DMS79 treated with DMSO at 0.1 percent for 48 hours (cell line): ENCODE measurements at regions not wholly inside any gene's neighbourhood (a gene's known extent, or its start where the extent isn't known, plus 50 kb on each side); places are given as distances from the start of the nearest gene placed in this dataset.

Experiments
- DNase-seq: peaks from one replicate; lab custom pipeline; 2025; lab: John Stamatoyannopoulos, UW

DNA sequence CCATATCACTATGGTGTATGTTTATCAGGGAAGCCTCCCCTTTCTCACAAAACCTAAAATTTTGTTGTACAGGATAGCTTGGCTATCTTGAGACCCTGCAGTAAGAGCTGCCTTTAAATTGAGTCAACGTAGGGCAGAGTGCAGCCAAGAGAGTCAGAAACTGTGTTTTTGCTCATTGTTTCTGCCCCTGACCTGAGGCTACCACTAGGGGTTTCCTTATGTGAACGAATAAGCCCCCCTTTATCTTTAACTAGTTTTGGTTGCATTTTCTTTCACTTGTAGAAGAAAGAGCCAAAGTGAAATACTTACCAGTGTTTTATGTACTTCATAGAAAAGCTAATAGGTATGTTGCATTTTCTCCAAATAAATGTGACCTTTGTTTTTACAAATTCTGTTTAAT lies 149.9 kb upstream of the TMC3 start:
- DNase-seq, result no peak

DNA sequence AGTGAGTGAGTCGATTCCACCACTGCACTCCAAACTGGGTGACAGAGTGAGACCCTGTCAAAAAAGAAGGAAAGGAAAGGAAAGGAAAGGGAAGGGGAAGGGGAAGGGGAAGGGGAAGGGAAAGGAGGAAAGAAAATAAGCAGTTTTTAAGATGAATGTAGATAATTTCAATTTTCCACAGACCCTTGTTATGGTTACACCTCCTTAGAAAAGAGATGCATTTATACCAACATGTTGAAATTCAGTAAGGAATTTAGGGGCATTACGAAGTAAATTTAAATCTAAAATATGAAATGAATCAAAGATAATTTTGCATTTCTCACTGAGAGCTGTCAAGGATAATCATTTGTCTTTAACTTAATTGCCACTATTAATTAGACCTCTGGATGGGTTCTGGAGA lies 146.5 kb upstream of the TMC3 start:
- DNase-seq, result no peak

DNA sequence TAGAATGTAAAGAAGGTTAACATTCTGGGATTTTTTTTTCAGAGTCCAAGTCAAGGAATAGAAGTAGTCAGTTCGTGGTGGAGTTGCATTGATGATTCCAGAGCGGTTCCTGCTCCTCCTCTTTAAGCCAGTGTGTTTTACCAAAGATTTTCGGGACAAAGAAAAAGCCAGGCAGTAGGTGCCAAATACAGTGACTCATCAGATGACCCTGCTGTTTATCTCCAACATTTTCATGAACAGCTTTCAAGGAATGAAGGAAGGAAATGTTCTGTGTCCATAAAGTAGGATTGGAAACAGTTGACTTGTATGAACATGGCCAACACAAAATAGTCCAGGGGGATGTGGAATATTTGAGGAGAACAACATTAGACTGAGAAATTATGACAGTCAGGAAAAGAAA lies 142.4 kb upstream of the TMC3 start:
- no peak for DNase-seq

DNA sequence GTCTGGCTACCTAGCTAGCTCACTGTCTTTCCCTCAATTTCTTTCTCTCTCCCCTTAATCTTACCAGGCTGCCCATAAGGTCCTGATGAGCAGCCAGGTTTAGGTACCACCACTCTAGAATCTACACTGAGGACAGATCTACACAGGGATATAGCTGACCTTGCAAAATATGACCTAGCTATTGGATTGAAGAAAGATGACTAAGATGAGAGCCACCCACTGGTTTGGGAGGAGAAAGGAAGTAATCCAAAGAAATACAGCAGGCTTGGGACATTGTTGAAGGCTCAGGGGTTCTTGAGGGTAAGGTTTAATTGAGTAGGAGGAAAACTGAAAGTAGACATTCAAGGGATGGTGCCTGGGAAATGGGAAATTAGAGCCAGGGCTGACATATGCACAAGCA lies 142.0 kb upstream of the TMC3 start:
- no peak for DNase-seq

DNA sequence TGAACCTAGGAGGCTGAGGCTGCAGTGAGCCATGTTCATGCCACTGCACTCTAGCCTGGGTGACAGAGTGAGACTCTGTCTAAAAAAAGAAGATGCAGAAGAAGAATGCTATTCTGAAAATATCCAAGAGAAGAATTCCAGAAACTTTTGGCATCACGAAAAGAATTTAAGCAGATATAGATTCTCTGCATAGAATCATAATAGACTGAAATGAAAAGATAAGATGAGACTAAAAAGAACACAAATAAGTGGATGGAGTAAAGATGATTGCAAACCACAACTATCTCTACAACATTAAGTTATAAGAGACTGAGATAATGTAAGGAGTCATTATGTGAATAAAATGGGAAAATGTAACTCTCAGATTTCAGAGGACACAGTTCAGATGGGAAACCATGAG lies 140.7 kb upstream of the TMC3 start:
- DNase-seq, result no peak

DNA sequence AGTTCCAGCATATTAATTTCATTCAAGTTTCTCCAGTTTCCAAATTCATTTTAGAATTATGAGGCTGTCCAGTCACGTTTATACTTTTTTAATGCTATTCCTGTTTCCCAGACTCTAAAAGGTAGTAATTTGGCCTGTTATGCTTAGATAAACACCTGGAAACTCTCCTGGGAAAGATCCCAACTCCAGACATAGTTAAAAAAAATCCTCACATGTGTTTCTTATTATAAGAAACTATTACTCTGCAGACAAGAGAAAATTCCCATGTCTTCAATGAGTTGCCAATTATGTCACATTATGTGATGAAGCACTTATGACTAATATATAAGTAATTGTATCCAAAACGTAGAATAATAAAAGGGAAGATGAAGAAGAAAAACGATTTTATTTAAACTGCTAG lies 137.1 kb upstream of the TMC3 start:
- no peak for DNase-seq

DNA sequence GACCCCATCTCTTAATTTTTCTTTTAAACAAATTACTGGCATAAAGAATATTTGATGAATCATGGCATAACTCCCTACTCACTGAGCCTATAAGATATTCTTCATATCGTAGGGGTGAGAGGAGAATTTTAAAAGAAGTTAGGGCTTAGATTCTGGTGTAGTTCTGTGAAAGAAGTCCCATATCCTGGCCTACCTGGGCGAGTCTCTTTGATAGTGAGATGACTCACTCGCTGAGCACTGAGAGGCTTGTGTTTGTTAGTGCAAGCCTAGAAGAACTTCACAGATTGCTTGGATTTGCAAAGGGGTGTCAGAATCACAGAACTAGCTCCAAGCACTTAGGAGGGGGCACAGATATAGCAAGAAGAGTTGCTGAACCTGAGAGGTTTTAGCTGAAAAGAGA lies 133.8 kb upstream of the TMC3 start:
- no peak for DNase-seq

DNA sequence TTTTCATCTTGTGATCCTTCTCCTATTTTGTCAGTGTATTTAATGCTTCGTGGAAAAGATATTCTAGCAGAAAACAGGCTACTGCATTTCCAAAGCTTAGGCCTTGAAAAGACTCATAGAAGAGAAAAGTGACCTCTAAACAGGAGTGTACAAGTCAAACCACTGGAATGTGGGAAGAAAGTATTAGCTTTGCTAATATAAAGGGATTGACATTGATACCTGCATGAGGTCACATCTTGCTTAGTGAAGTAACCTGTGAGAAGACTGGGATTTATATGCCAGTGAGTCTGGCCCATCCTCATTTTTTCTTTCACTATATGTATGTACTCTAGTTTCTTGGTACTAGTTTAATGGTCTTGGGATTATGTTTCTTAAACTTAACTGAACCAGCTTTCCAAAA lies 132.9 kb upstream of the TMC3 start:
- DNase-seq, result no peak

DNA sequence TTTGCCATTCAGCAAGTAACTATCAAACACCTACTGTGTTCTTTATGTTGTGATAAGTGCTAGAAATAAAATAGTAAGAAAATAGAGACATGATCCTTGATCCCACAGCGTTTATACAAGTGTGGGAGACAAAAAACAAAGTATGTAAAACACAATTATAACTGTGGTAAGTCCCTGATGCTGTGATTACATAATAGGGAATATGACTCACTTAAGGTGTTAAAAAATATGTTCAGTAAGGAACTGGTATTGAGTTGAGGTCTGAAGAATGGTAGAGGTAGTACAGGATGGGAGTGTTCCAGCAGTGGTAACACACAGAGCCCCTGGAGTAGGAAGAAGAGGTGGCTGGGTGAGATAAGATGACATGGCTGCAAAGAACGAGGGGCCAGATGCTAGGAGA lies 132.1 kb upstream of the TMC3 start:
- no peak for DNase-seq

DNA sequence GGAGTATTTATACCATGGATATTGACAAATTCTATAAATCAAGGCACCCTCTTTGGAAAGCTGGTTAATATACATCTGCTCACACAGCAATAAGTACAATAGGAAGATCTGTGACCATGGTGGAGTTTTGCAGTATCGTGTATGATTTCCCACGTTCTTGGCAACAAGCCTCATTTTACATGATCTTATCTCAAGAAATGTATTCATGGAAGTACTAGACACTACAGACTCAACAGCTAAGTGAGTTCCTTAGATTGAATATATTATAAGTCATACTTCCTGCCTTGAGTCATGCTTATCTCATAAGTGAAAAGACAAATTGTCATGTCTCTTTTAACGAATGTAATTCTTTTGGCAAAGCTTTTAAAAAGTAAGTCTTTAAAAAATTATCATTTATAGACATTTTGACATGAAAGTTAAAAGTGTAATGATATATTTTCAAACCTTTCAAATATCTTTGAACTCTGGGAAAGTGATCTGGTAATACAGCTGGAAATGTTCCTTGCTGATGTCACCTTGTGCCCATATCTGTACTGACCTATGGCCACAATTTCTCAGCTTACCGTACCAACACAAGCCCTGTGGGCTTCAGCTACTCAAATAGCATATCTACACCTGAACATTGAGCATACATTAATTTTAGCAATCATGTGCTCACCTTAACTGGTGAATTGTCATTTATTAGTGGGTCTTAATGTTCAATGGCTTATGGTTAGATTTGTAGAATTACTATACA lies 130.3 kb upstream of the TMC3 start:
- DNase-seq, result no peak

DNA sequence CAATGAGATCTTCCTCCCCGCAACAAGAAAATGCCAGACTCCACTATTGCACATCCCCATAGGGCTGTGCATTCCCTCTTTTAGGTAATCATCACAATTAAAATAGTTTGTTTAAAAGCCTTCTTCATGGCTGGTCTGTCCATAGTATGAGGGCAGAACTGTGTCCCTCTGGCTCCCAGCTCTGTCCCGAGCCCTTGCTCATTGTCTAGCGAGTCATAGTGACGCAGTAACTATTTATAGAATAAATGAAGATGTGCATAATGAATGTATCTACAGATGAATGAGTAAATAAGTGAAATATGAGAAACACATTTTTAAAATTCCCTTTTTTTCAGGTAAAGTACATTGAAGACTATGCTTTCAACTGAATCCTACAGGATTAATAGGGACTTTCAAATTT lies 128.4 kb upstream of the TMC3 start:
- no peak for DNase-seq

DNA sequence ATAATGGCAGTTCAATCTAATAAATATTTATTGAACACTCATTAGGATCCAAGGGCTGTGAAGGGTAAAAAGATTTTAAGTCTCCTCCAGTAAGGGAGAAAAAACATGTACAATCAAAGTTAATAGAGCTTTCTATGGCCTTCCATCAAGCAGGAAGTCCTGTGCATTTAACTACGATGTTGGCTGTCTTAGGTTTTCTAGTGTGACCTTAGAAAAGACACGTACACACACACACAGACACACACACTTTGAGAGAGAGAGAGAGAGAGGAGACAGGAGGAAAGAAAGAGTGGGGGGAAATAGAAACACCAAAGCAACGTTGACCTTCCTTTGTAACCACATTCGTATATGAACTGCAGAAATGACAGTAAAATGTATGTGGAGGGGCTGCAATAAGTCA lies 126.1 kb upstream of the TMC3 start:
- DNase-seq, result no peak

DNA sequence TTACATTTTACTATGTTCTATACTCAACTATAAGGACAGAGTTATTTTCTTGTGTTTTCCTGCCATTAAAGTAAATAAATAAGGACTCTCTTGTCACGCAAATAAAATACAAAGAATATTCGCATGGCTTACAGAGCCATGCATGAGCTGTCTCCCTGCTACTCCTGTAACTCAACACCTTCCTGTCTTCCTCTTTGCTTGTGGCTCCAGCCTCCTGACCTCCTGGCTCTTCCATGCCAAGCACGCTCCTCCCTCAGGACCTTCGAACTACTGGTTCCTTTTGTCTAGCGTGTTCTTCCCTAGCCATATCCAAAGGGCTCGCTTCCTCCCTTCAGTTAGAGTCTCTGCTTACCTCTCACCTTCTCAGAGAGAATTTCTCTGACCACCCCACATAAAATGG lies 124.3 kb upstream of the TMC3 start:
- no peak for DNase-seq

DNA sequence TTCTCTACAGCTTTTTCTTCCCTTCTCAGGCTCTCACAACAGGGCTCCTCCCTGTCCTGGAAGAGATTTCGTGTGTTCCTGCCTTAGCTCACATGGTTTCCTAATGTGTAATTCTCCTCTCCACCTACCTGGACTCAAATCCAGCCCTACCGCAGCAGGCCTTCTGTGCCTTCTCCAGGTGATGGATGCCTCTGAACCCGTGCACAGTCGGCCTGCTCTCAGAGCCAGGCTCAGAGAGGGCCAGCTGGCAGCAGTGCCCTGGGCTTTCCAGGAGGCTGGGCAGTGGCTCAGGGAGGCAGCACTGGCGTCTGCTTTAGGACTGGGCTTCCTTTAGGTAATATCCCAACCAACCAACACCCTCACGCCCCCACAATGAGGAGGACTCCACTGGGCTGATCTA lies 123.2 kb upstream of the TMC3 start:
- no peak for DNase-seq

DNA sequence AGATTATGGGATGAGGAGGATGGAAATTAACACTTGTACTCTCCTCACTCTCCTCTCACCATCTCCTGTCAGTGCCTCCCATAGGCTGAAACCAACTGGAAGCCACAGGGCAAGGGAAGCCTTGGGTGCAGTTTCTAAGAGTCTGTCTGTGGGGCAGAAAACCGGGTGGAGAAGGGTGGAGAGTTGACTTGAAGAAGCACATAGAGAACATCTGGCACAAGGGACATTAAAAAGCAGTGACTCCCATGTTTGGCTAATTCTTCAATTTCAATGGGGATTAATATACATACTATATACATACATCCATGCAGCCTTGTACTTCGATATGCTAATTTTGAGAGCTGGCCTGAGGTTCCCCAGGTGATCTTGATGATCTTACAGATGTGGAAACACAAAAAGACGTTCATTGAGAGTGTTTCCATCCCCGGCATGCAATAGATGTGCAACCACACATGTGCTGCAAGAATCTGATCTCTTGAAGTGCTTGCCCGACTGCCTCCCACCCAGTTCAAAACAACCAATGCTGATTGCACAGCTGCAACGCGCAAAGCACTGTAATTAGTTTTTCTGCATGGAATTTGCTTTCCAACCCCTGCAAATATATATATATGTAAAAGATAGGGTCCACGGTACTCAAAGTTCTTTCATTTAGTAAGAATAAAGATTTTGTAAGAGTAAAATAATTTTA lies 121.9 kb upstream of the TMC3 start:
- DNase-seq, result no peak

DNA sequence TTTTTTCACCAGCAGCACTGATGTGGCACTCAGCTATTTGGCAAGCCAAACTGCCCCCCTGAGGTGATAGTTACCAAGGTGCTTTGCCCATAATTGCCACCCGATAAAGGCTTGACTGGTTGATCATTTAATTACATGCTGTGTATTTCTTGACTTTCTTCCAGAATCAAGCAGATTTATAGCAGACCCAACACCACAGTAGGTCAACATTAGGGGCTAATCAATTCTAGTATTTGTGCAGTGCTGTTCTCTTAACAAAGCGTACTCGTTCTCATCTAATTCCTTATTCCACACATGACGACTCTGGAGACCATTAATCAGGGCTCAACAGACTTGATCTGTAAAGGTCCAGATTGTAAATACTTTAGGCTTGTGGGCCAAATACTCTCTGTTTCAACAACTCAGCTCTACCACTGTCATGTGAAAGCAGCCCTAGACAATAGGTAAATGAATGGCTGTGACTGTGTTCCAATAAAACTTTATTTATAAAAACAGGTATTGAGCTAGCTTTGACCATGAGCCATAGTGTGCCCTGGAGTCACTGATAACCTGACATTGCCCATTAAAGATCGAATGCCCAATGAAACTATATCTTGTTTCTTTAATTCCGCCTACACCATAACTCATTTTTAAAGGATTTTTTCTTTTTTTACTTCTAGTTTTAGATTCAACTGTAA lies 119.1 kb upstream of the TMC3 start:
- no peak for DNase-seq

DNA sequence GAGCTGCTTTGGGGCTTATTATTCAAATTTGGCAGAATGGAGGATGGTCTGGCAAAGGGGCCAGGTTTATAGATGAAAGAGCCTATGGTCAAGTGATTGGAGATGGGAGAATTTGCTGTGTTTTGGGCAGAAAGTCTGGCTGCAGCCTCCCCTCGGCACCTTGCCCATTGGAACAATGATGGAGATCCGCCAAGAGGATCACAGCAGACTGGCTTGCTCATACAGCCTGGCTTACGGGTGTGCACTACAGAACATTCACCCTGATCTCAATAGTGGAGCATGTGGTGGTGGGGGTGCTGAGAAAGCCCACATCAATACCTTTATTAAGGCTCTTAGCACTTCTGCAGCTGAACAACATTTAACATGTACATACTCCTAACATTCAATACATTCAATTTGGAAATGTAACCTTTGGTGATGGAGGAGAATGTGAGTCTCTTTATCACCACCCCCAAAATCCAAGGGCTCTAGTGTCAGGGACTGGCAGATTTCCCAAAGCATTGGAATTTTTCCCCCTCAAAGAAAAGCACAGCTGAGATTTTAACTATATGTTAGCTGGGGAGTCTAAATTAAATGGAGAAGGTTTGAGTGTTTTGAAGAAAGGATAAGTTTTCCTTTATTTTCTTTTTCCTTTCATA lies 118.4 kb upstream of the TMC3 start:
- no peak for DNase-seq

DNA sequence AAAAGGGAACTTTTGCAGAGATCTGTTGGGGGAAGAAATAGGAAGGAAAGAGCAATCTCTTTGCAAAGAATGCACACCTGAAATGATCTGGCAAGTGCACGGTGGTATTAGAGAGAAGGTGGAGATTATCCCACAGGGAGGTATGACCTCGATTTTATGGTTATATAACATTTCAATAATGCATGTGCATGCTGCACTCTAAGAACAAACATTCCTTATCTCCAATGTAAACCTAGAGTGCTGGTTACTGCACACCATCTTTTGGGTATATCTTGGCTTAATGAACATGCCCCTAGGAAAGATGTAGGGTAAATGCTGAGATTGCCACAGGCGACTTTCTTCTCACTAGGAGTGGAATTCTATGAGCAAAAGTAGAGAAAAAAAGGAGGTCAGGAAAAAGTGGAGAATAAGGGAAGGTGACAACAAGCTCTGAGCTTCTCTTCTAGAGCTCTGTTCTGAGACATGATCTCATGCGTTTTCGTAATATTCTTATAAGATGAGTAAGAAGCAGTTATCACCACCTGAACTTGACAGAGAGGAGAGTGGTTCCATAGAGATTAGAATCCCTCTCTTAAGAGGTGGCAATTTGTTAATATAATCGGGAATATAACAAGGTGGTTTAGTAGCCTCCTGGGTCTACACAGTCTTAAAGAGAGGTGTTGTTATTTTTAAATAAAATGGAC lies 117.5 kb upstream of the TMC3 start:
- DNase-seq, result no peak

DNA sequence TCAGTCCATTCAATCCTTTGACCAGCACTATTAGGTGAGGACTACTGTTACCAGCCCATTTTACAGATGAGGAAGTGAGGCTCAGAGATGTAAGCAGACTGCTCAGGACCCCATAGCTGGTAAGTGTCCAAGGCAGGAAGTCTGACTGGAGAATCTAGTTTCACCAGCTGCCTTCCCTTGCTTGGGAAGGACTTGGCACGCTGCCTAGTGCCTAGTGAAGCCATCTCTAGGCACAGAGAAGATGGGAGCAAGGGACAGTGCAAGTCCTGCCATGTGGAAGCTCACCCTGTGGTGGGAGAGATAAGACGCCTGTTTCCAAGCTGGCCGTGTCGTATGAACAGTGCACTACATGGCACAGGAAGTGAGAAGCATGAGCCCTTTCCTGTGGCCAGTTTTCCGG lies 111.8 kb upstream of the TMC3 start:
- no peak for DNase-seq

DNA sequence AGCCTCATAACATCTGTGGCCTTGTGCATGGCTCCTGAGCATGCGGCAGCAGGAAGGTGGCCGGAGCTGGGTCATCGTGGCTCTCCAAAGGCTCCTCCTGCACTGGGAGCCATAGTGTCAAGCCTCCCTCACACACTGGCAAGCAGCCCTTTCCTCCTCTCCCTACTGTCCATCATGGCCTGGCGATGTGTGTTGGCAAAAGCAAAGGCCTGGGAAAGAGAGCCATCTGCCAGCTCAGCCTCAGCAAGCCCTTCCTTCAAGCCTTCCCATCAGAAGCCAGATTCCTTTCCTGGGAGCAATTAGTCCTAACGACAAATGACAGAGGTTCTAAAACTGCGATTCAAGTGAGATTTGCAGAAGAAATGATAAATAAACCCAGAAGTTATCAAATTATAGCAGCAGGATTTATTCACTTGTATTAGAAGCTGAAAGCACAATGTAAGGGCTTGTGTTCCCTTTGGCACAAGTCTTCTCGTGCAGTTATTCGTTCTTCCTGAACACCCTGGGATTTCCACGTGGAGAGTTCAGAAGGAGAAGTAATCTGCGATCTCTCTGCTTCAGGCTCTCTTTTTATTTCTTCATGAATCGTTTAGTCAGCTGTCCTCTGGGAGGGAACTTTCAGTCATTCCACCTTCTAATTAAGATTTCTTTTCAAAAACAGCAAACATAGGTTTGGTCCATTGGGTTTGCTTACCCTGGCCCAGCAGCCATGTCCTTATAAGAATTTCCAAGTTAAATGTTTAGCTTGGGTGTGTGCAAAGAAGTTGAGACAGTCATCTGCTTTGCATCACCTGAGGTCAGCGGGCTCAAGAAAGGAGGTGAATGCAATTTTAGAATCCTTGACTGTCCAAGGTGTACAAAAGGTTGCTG lies 110.3 kb upstream of the TMC3 start:
- no peak for DNase-seq

DNA sequence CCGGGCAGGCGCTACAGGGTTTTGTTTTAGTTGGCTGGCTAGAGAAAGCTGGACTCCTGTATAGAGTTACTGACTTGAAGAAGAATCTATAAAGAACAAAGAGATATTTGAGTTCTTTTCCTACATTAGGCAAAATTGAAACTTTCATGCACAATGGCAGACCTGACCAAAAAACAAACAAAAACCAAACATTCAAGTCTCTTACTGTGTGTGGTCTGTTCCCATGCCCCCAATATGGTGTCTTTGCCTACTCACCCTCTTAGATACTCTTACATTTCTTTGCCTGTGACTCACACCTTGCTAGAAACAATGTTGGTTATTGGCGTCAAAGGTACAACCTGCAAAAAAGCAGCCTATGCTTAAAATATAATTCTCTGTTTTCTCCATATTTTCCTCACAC lies 109.5 kb upstream of the TMC3 start:
- DNase-seq, result no peak
